Inflammatory macrophage (primary cell): ENCODE measurements at regions not wholly inside any gene's neighbourhood (a gene's known extent, or its start where the extent isn't known, plus 50 kb on each side); places are given as distances from the start of the nearest gene placed in this dataset.

Experiments used
- DNase-seq, 2 donors: peaks; one replicate each; pipeline ENCODE4 v3.0.0-alpha.2; 2020 to 2022

GRCh38 chr1:68331117-68331865 is 99.0 kb upstream of the WLS start:
- DNase-seq, result peak in 1 of 2 donors; percentile 2

- DNase-seq, result no peak
Measured at GRCh38 chr1:68330391-68330790, 98.1 kb upstream of the WLS start.

DNA sequence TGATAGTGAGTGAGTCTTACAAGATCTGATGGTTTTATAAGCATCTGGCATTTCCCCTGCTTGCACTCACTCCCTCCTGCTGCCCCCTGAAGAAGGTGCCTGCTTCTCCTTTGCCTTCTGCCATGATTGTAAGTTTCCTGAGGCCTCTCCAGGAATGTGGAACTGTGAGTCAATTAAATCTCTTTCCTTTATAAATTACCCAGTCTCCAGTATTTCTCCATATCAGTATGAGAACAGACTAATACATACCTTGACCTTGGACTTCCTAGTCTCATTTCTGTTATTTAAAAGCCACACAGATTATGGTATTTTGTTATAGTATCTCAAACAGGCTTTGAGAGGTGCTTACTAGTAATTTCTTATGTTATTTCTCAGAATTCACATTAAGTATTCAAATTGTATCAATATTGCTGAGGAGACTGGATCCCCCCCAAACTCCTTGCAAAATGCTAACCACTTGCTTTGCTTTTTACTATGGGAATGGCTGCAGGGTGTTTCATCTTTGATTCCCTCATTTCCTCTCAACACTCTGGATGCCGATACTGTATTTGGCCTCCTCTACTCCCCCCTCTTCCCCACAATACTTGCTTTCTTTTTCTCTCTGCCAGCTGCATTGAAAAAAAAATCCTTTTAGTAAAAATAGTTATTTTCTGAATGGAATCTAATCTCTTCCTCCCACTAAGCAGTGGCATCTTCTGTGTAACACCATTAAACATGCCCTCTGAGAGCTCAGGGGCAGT is 96.9 kb upstream of the WLS start:
- DNase-seq, result no peak

- DNase-seq, result no peak
Measured at GRCh38 chr1:68328490-68328889, 96.2 kb upstream of the WLS start.

- DNase-seq, result no peak
Measured at GRCh38 chr1:68327414-68327813, 95.1 kb upstream of the WLS start.

GRCh38 chr1:68326481-68326880 is 94.2 kb upstream of the WLS start:
- peak in 1 of 2 donors; percentile 28 for DNase-seq

DNA sequence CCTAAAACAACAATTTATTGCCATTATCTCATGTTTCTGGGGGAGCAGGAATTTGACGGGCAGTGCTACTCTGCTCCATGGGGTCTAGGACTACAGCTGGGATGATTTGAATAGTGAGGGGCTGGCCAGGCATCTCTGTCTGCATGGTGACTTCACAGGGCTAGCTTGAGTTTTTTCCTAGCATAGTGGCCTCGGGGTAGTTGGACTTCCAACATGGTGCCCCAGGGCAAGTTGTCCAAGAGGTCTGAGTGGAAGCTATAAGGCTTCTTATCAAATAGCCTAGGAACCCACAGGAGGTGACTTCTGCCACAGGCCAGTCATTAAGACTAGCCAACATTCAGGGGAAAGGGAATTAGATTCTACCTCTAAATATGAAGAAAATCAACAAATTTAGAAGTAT is 92.0 kb upstream of the WLS start:
- DNase-seq, result no peak

GRCh38 chr1:68322837-68323687 is 90.7 kb upstream of the WLS start:
- DNase-seq, result no peak

GRCh38 chr1:68322096-68322495 is 89.8 kb upstream of the WLS start:
- DNase-seq, result no peak

DNA sequence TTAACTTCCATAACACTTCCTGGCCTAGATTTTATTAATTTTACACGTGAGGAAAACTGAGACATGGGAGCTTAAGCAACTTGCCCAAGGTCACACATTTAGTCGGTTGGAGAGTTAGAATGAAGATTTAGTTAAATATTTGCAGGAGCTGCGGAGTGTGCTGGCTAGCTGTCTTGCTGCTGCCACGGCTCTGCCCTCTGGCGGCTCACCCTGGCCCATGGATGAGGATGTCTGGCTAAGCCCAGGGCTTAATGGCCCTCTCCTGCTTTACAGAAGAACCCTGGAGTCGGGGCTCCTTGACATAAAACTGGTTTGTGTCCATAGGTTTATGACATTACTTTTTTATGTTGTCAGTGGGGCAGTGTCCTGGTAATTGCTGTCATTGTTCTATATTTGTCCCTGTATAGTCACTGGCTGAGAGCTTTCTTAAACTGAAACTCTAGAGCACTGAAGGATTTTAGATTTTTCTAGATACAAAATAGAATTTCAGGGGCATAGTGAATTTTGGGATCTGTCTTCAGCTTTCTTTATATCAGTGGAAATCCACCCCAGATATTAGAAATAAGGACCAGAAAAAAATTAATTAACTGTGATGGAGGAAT is 88.9 kb upstream of the WLS start:
- peak in 1 of 2 donors; percentile 16 for DNase-seq

DNA sequence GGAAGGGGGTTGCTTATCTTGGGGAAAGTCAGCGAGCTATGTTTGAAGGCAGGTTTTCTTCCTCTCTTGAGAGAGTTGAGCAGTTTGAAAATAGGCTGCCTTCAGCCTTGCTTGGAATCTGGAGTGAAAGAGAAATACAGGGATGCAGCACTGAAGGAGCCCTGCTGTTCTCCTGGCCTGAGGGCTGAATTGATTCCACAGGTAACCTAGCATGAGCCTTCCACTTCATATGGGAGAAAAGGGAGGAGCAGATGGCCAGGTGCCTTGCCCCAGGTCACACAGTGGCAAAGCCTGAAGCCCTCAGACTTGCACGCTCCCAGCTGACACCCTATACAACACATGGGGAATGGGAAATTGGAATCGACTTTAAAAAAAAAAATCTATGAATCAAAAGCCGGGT is 88.0 kb upstream of the WLS start:
- no peak for DNase-seq

GRCh38 chr1:68319907-68320306 is 87.6 kb upstream of the WLS start:
- DNase-seq, result no peak

DNA sequence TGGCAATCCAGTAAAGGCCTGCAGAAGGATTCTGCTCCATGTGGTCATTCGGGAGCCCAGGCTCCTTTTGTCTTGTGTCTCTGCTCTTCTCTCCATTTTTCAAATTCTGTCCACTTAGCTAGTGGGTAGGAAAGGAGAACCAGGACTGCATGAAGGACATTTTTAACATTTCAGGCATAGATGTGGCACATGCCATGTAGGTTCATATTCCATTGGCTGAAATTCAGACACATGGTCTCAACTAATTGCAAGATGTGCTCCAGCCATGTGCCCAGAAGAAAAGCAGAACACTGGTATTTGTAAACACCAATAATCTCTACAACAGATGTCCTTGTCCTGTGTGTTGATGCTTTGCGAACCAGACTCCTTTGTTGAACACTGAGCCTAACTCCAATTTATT is 85.2 kb upstream of the WLS start:
- DNase-seq, result no peak

DNA sequence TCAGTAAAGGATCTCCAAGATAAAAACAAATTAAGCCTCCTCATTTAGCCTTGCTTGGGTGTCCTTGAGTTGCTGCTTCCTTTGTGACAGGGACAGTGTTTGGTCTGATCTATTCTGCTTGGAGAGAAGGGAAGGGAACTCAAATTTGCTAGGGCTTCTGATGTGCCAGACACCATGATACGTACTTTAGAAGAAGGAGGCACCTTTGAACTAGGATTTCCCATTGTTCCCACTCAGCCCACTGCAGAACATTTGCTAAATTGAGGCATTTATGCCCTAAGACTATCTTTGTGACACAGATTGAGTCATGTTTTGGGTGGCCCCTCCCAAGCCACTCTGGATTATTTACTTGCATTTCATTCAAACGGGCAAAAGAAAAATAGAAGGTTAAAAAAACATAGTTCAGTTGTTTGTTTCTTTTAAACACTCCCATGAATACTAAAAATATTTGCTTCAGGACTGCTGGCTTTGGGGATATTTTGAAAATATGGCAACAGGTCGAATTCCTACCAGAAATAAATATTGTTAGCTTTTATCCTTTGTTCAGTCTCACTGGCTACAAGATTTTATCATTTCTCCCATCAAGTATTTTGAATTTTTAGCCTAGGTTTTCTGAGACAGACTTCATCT is 81.9 kb upstream of the WLS start:
- no peak for DNase-seq

GRCh38 chr1:68313735-68314134 is 81.4 kb upstream of the WLS start:
- DNase-seq, result no peak

- no peak for DNase-seq
Measured at GRCh38 chr1:68308034-68308433, 75.7 kb upstream of the WLS start.

DNA sequence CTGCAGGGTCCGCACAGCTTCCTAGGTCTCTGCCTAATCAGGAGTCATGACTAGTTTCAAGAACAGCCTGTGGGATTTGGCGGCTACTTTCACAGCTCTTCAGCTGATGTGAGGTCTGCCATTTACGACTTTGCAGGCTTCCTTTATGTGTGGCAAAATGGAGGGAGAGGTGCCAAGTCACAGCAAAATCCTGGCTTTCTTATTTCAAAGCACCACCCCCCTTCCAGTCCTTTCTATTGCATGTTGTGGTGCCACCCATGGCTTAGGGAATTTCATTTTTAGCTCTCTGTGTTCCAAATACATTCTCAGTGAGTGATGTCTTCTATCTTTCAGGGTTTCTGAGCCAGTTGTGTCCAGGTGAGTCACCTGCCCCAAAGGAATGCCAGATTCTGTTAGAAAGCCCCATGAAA is 75.1 kb upstream of the WLS start:
- DNase-seq, result no peak

DNA sequence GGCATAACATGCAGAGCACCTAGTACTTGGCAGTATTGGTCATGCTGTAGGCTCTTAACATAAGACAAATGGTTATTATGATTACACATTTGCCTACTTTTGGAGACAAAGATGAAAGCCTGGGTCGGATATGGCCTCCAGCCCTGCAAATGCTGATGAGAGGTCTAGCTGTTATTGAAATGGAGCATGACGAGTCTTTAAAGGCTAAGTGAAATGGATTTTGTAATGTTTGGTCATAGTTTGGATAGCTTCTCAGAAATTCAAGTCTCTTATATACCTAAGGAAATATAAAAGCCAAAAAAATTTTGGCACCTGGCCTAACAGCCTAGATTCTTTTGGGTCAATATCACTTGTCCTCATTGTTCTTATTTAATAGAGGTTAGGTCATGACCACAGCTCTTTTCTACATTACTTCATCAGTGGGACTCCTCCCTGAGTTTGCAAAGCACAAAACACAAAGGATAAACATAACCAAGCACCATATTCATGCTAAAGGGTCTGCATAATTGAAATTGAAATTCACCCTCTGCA is 69.2 kb upstream of the WLS start:
- no peak for DNase-seq

DNA sequence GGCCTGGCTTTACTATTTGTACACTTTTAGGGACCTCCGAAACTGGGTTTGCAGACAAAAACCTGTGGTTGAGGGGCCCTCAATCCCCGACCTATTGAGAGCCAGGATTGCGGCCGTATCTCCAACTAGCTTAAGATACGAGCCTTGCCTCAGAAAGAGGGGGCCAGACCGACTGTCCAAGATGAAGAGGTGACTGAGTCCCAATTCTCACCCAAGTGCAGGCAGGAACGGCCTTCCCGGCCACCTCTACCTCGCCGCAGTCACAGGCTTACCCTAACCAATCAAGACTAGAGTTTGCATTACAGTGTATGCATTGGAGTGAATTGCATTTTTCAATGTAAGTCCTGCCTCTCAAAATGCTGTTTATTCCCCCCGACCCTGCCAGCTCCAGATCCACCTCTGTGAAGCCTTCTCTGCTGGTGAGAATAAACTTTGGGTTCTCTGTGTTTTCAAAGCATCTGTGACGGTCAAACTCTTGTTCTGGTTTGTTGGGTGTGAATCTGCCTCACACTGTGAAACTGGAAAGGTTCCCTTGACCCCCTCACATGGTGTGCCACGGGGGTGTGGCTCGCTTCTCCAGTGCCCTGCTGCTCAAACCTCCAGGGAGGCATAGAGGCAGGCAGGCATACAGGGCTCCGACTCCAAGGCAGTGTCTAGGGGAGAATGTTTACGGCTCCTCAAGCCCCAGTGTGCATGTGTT is 62.2 kb upstream of the WLS start:
- no peak for DNase-seq

DNA sequence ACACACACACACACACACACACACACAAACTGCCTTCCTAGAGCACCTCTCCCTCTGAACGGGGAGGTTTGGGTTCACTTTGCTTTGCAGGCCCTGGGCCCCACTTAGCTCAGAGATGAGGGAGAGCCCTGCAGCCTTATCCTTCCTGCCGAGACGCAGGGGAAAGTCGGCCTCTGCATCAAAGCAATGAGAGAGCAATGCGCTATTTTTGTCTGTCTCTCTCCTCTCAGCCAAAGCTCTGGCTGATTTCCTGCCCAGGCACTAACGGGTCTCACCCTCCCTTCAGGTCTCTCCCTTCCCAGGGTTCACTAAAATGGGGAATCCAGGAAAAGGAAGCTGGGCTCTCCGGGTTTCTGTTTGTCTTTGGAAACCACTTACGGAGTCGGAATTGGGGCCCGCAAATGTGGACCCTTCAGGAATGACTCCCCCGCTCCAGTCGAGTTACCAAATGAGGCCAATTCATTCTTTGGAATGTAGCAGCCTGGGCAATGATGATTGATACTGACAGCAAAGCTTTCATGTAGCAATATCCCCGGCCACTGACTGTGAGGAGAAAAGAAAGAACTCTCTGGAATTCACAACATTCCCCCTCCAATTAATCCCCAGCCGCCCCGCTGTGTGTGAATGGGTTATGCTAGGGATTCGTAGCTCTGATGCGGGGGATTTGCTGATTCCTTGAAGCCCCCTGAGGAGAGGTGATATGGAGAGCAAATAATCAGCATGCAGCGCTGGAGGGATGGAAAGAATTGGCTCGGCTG is 61.5 kb upstream of the WLS start:
- DNase-seq, result no peak

DNA sequence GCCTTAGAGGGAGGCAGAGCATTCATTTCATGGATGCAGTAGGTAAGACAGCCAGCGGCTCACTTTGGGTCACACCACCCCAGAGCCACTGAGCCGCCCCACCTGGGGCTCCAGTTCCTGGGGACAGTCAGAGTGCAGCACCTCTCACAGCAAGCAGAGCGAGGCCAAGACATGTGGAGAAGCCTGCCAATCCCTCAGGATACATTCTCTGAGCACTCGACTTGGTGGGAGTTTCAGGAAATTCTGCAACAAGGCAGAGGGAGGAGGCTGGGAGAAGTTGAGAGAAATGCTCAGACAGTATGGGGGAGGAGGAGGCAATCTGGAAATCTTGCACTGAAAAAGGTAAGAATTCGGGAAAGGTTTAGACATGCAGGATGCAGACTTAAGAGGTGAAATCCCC is 60.8 kb upstream of the WLS start:
- DNase-seq, result no peak
